NAMALWA (cell line): ENCODE measurements at regions not wholly inside any gene's neighbourhood (a gene's known extent, or its start where the extent isn't known, plus 50 kb on each side); places are given as distances from the start of the nearest gene placed in this dataset.

Source experiments
- DNase-seq: peaks from one replicate; pipeline ENCODE4 v3.0.0-alpha.2; 2015; ENCODE audit warnings: low spot score

DNA sequence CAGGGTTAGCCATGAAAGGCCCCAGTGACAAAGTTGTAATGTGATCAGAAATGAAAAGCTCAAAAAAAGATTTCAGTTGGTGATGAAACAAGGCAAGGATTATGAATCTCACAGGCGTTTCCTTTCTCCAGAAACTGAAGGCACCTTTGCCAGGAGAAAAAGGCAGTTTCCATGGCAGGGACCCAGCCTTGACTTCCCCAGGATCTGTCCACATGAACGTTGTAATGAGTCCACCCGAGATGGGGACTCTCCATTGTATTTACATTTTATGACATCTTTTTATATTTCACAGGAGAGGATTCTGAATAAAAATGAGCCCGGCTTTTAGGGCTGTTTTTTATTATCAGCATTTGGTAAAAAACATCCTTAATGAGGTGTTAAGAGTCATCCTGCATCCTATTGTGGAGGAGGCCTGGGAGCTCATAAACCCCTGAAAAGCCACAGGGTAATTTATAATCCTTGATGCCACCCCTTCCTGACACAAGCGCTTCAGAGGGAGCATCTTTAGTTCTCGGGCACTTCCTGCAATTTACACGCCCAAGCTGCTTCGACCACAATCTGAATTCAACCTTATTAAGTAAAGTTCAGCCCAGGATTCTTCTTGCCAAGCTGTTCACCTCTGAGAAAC, 74.1 kb upstream of the SALL4 start:
- no peak for DNase-seq

DNA sequence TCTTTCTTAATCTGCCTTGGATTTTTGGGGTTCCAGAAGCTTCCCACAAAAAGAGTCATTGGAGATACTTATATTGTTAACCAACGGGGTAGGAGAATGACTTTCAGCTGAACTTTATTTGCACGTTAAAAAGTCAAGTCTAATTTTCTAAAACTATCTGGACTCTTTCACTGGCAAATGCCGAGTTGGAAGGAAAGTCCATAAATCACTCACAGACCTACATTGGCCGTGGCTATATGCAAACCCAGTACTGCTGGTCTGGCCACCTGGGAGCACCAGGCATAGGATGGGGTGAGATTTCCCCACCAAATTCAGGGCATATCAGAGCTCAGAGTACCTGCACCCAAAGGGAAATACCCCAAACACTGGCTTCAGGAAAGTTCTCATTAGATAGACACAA, 71.3 kb upstream of the SALL4 start:
- no peak for DNase-seq

- DNase-seq, result no peak
These were observed 69.6 kb upstream of the SALL4 start for GRCh38 chr20:51871943-51872342.

GRCh38 chr20:51869002-51869401, 66.7 kb upstream of the SALL4 start:
- no peak for DNase-seq

- DNase-seq, result no peak
These were observed 64.9 kb upstream of the SALL4 start for GRCh38 chr20:51867251-51867650.

DNA sequence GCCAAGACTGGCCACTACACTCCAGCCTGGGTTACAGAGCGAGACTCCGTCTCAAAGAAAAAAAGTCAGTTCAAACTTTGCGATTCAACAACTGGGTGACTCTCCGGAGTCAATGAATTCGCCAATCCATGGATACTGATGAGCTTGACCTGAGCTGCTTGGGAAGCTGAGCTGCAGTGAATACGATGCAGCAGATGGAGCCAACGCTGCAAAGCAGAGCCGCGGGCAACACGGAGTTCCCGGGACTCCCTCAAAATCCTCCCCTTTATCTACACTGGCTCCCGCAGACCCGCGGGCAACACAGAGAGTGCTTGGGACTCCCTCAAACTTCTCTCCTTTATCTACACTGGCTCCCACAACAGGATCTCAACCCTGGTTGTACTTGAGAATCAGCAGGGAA, 62.6 kb upstream of the SALL4 start:
- no peak for DNase-seq

- no peak for DNase-seq
These were observed 60.5 kb upstream of the SALL4 start for GRCh38 chr20:51862796-51863195.

GRCh38 chr20:51861726-51862466, 59.6 kb upstream of the SALL4 start:
- no peak for DNase-seq

- DNase-seq, result no peak
These were observed 58.0 kb upstream of the SALL4 start for GRCh38 chr20:51860111-51860882.

DNA sequence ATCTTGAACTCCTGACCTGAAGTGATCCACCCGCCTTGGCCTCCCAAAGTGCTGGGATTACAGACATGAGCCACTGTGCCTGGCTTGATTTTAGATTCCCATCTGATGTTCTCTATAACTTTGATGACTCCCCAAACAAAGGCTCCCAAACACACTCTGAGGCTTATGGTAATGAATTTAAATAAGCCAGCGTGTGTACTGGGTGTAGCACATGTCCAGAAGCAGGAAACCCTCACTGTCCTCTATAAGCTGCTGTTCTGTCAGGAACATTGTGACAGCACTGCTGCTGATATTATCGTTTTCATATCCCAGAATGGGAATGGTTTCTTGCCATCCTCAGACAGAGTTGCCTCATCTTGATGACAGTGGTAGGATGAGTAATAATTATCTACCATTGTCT, 54.1 kb upstream of the SALL4 start:
- no peak for DNase-seq

- no peak for DNase-seq
These were observed 52.6 kb upstream of the SALL4 start for GRCh38 chr20:51854921-51855320.
